Thyroid gland (tissue), 4 donors: ENCODE measurements at regions not wholly inside any gene's neighbourhood (a gene's known extent, or its start where the extent isn't known, plus 50 kb on each side); places are given as distances from the start of the nearest gene placed in this dataset.

ENCODE experiments used
- DNase-seq, 2 donors: peaks; one replicate each; pipeline ENCODE4 v3.0.0-alpha.2; 2019
- H3K27ac ChIP-seq, 3 donors: fragments of 200-600 bp; sonication (generic); 1 replicate in 2 of 3; 2 replicates in 1 of 3; pipeline ENCODE4 v1.5.1; 2016 to 2019; ENCODE audit warnings: mild to moderate bottlenecking in 1 of 3, moderate library complexity in 1 of 3
- H3K27me3 ChIP-seq: fragments of 200-600 bp; sonication (generic); one replicate; pipeline ENCODE4 v1.5.1; 2019
- H3K36me3 ChIP-seq, 2 donors: fragments of 200-600 bp; sonication (generic); one replicate each; pipeline ENCODE4 v1.5.1; 2016 to 2019
- H3K4me1 ChIP-seq, 2 donors: fragments of 200-600 bp; sonication (generic); one replicate each; pipeline ENCODE4 v1.5.1; 2017 to 2019
- H3K4me3 ChIP-seq, 3 donors: fragments of 200-600 bp; sonication (generic); replicated peaks in 1 of 3; 1 replicate in 2 of 3; 2 replicates in 1 of 3; pipeline ENCODE4 v1.5.1; 2016; ENCODE audit warnings: mild to moderate bottlenecking in 1 of 3
- H3K9me3 ChIP-seq: fragments of 200-600 bp; sonication (generic); one replicate; pipeline ENCODE4 v1.5.1; 2017
- CTCF ChIP-seq, 6 experiments: fragments of 200-600 bp in 3 of 6; fragments of 450-650 bp in 3 of 6; sonication (generic) in 3 of 6; IDR thresholded peaks; one replicate each; pipeline ENCODE4 v1.5.1; 2016 to 2019; ENCODE audit warnings: antibody characterized with exemption in 6 of 6, mild to moderate bottlenecking in 2 of 6, inconsistent platforms in 1 of 6, moderate library complexity in 1 of 6
- POLR2A ChIP-seq, 2 donors: fragments of 450-650 bp; IDR thresholded peaks; one replicate each; pipeline ENCODE4 v1.6.1; 2017; ENCODE audit warnings: antibody characterized with exemption in 2 of 2, mild to moderate bottlenecking in 2 of 2, moderate library complexity in 1 of 2
- WGBS, 2 donors: methylation state at CpG; one replicate each; pipeline ENCODE4 v1.1.5; 2017; 5-methylcytosine and 5-hydroxymethylcytosine counted together
- intact Hi-C: fragments of 100-400 bp; cut with DNase I; formaldehyde crosslinking; loops from one replicate; pipeline ENCODE4 v1.15.1; 2023

GRCh38 chr6:148226284-148226683, 116.4 kb upstream of the SASH1 start:
- Histone ChIP-seq H3K27ac (no peak overlapping the region), H3K36me3 (no peaks in the 10 kb centered on the region), H3K9me3 (no peaks in the 10 kb centered on the region), H3K27me3 (no peaks in the 10 kb centered on the region), H3K4me3 (no peak overlapping the region), H3K4me1 (peaks cover 13 to 21% of the 10 kb centered on the region in 2 donors)
- DNase-seq: no peak
- TF ChIP-seq POLR2A (IDR thresholded peaks at IDR 0.05) (no peak), CTCF (IDR thresholded peaks at IDR 0.05) (no peak)
- intact Hi-C loops: no loop called here
- 92 to 95% methylated on average over 6 of the region's 6 CpGs for WGBS, 2 donors

- no peaks in the 10 kb centered on the region for H3K4me1 ChIP-seq
- H3K36me3 ChIP-seq: no peaks in the 10 kb centered on the region
- no peak overlapping the region for H3K27ac ChIP-seq
- H3K9me3 ChIP-seq: no peaks in the 10 kb centered on the region
- intact Hi-C loops: no loop called here
- no peaks in the 10 kb centered on the region for H3K27me3 ChIP-seq
- 85 to 89% methylated on average over 4 of the region's 4 CpGs for WGBS, 2 donors
- no peak for DNase-seq
- no peak for TF ChIP-seq POLR2A (IDR thresholded peaks at IDR 0.05)
- TF ChIP-seq CTCF (IDR thresholded peaks at IDR 0.05): no peak
- no peak overlapping the region for H3K4me3 ChIP-seq
These were observed 111.1 kb upstream of the SASH1 start for GRCh38 chr6:148231572-148231971.

- H3K9me3 ChIP-seq: no peaks in the 10 kb centered on the region
- no peak overlapping the region for H3K27ac ChIP-seq
- WGBS, 2 donors: 85 to 89% methylated on average over 3 of the region's 3 CpGs
- H3K4me3 ChIP-seq: no peak overlapping the region
- H3K4me1 ChIP-seq: peaks cover 9 to 13% of the 10 kb centered on the region in 2 donors
- no peak for DNase-seq
- no peaks in the 10 kb centered on the region for H3K27me3 ChIP-seq
- intact Hi-C loops: no loop called here
- H3K36me3 ChIP-seq: no peaks in the 10 kb centered on the region
- no peak for TF ChIP-seq POLR2A (IDR thresholded peaks at IDR 0.05)
- no peak for TF ChIP-seq CTCF (IDR thresholded peaks at IDR 0.05)
These were observed 107.2 kb upstream of the SASH1 start for GRCh38 chr6:148235446-148235845.

- no peaks in the 10 kb centered on the region for H3K36me3 ChIP-seq
- no peaks in the 10 kb centered on the region for H3K27me3 ChIP-seq
- H3K4me1 ChIP-seq: peaks cover 36 to 38% of the 10 kb centered on the region in 2 donors
- intact Hi-C loops: no loop called here
- no peak for TF ChIP-seq CTCF (IDR thresholded peaks at IDR 0.05)
- no peak for TF ChIP-seq POLR2A (IDR thresholded peaks at IDR 0.05)
- H3K9me3 ChIP-seq: no peaks in the 10 kb centered on the region
- no peak for DNase-seq
- H3K27ac ChIP-seq: peak overlapping the region in 1 of 3 donors; percentile 77
- no peak overlapping the region for H3K4me3 ChIP-seq
- 88 to 94% methylated on average over 7 of the region's 7 CpGs for WGBS, 2 donors
These were observed 103.9 kb upstream of the SASH1 start for GRCh38 chr6:148238713-148239112.

- no peak for TF ChIP-seq CTCF (IDR thresholded peaks at IDR 0.05)
- TF ChIP-seq POLR2A (IDR thresholded peaks at IDR 0.05): no peak
- H3K36me3 ChIP-seq: no peaks in the 10 kb centered on the region
- H3K4me1 ChIP-seq: peaks cover 39 to 43% of the 10 kb centered on the region in 2 donors
- H3K9me3 ChIP-seq: no peaks in the 10 kb centered on the region
- H3K27me3 ChIP-seq: no peaks in the 10 kb centered on the region
- no peak overlapping the region for H3K4me3 ChIP-seq
- intact Hi-C loops: no loop called here
- peak overlapping the region; percentile 12 to 77 (median 68) for H3K27ac ChIP-seq
- DNase-seq: no peak
- WGBS, 2 donors: 66 to 80% methylated on average over 5 of the region's 5 CpGs
These were observed 103.4 kb upstream of the SASH1 start for GRCh38 chr6:148239215-148239614.
